Astrocyte (in vitro differentiated cells and primary cell): ENCODE measurements at regions not wholly inside any gene's neighbourhood (a gene's known extent, or its start where the extent isn't known, plus 50 kb on each side); places are given as distances from the start of the nearest gene placed in this dataset.

Source experiments
- DNase-seq: peaks from one replicate; pipeline ENCODE4 v3.0.0-alpha.2; 2010; ENCODE audit warnings: low read depth
- FAIRE-seq: peaks from 2 replicates; lab custom pipeline; 2011; peaks lifted over from hg19 to GRCh38; lab: Jason Lieb, UNC
- H2AFZ ChIP-seq: 2 replicates; pipeline ENCODE4 v1.6.0; 2012; ENCODE audit warnings: low read depth, low read length, inconsistent platforms
- H3K27ac ChIP-seq: 2 replicates; pipeline ENCODE4 v1.5.1; 2011; ENCODE audit warnings: low read depth, low read length, inconsistent platforms
- H3K27me3 ChIP-seq: 2 replicates; pipeline ENCODE4 v1.6.0; 2011; ENCODE audit warnings: low read length, inconsistent platforms; ENCODE audit not compliant: insufficient read depth
- H3K36me3 ChIP-seq: 2 replicates; pipeline ENCODE4 v1.5.1; 2011; ENCODE audit warnings: low read length, inconsistent platforms; ENCODE audit not compliant: insufficient read depth
- H3K4me1 ChIP-seq: 2 replicates; pipeline ENCODE4 v1.5.1; 2011; ENCODE audit warnings: low read length, inconsistent platforms; ENCODE audit not compliant: insufficient read depth
- H3K4me2 ChIP-seq: 2 replicates; pipeline ENCODE4 v1.6.0; 2012; ENCODE audit warnings: low read length, inconsistent platforms
- H3K4me3 ChIP-seq: 2 replicates; pipeline ENCODE4 v1.5.1; 2011; ENCODE audit warnings: low read depth, mild to moderate bottlenecking, low read length, inconsistent platforms; ENCODE audit not compliant: insufficient read depth
- H3K79me2 ChIP-seq: 2 replicates; pipeline ENCODE4 v1.6.0; 2012; ENCODE audit warnings: mild to moderate bottlenecking, low read length, inconsistent platforms; ENCODE audit not compliant: insufficient read depth
- H3K9ac ChIP-seq: 2 replicates; pipeline ENCODE4 v1.6.0; 2012; ENCODE audit warnings: mild to moderate bottlenecking, low read length, inconsistent platforms
- H3K9me3 ChIP-seq: 2 replicates; pipeline ENCODE4 v1.5.1; 2012; ENCODE audit warnings: low read depth, mild to moderate bottlenecking, low read length, inconsistent platforms; ENCODE audit not compliant: insufficient read depth
- H4K20me1 ChIP-seq: 2 replicates; pipeline ENCODE4 v1.6.0; 2012; ENCODE audit warnings: low read length, inconsistent platforms; ENCODE audit not compliant: insufficient read depth
- H3K27ac Mint-ChIP-seq: one replicate; pipeline ENCODE4 v1.8.0; 2021; ENCODE audit warnings: mild to moderate bottlenecking, mixed read lengths; ENCODE audit not compliant: unreplicated experiment
- H3K27me3 Mint-ChIP-seq: one replicate; pipeline ENCODE4 v1.8.0; 2021; ENCODE audit warnings: low read depth, mixed read lengths; ENCODE audit not compliant: unreplicated experiment
- H3K36me3 Mint-ChIP-seq: one replicate; pipeline ENCODE4 v1.8.0; 2021; ENCODE audit warnings: low read depth, mixed read lengths; ENCODE audit not compliant: unreplicated experiment
- H3K4me1 Mint-ChIP-seq: one replicate; pipeline ENCODE4 v1.8.0; 2021; ENCODE audit warnings: low read depth, mixed read lengths; ENCODE audit not compliant: unreplicated experiment
- H3K4me3 Mint-ChIP-seq: one replicate; pipeline ENCODE4 v1.8.0; 2021; ENCODE audit warnings: mild to moderate bottlenecking, moderate library complexity, mixed read lengths; ENCODE audit not compliant: unreplicated experiment
- H3K9me3 Mint-ChIP-seq: one replicate; pipeline ENCODE4 v1.8.0; 2021; ENCODE audit warnings: mild to moderate bottlenecking, mixed read lengths; ENCODE audit not compliant: unreplicated experiment
- EZH2 ChIP-seq: IDR thresholded peaks from 2 replicates; pipeline ENCODE4 v1.6.1; 2012; ENCODE audit warnings: mild to moderate bottlenecking, low read length, inconsistent platforms; ENCODE audit not compliant: insufficient read depth
- TF ChIP-seq, protein P1 (sequence below): IDR thresholded peaks from 2 replicates; pipeline ENCODE4 v1.5.1; 2011; ENCODE audit warnings: low read depth, mild to moderate bottlenecking, inconsistent platforms, low read length, moderate library complexity; ENCODE audit not compliant: insufficient read depth

DNA sequence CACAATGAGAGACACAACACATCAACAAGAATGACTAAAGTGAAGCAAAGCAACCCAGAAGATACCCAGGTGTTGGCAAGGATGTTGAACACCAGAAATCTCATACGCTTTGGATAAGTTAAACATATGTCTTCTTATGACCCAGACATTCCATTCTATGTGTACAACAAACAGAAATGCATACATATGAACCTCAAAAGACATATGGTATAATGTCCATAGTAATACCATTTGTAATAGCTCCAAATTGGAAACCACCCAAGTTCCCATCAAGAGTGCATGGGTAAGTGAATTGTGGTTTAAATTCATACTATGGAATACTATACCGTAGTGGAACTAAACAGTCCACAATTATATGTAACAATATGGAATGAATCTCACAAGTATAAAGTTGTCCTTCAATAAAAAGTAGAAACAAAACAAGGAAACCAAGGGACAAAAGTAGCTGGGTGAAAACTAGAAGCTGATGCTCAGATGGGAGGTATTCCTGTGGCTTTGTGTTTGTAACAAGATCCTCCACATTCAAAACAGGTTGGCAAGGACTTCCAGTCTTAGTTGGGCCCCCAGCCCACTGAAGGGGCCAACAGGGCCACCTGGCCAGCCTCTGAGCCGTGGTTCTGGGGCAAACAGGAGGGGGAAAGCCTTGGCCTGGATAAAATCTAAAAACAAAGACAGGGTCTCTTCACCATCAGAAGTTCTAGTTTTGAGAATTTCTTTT is 171.8 kb upstream of the PITX1 start:
- Histone ChIP-seq H3K36me3 (no peaks in the 10 kb centered on the region), H3K4me1 (peaks cover 31% of the 10 kb centered on the region), H3K27me3 (no peaks in the 10 kb centered on the region), H3K9me3 (peaks cover 3% of the 10 kb centered on the region), H3K79me2 (no peaks in the 10 kb centered on the region), H3K27ac (no peak overlapping the region), H4K20me1 (no peaks in the 10 kb centered on the region), H3K9ac (no peak overlapping the region), H3K4me3 (no peak overlapping the region), H2AFZ (no peak overlapping the region), H3K4me2 (no peak overlapping the region)
- Mint-ChIP-seq H3K4me1 (peaks cover 13% of the 10 kb centered on the region), H3K27ac (no peak overlapping the region), H3K9me3 (peaks cover 6% of the 10 kb centered on the region), H3K36me3 (no peaks in the 10 kb centered on the region), H3K4me3 (no peak overlapping the region), H3K27me3 (no peaks in the 10 kb centered on the region)
- peak; percentile 26 for DNase-seq
- no peak for TF ChIP-seq EZH2
- TF ChIP-seq, protein P1, sequence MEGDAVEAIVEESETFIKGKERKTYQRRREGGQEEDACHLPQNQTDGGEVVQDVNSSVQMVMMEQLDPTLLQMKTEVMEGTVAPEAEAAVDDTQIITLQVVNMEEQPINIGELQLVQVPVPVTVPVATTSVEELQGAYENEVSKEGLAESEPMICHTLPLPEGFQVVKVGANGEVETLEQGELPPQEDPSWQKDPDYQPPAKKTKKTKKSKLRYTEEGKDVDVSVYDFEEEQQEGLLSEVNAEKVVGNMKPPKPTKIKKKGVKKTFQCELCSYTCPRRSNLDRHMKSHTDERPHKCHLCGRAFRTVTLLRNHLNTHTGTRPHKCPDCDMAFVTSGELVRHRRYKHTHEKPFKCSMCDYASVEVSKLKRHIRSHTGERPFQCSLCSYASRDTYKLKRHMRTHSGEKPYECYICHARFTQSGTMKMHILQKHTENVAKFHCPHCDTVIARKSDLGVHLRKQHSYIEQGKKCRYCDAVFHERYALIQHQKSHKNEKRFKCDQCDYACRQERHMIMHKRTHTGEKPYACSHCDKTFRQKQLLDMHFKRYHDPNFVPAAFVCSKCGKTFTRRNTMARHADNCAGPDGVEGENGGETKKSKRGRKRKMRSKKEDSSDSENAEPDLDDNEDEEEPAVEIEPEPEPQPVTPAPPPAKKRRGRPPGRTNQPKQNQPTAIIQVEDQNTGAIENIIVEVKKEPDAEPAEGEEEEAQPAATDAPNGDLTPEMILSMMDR, result no peak
- peak; percentile 17 for FAIRE-seq

DNA sequence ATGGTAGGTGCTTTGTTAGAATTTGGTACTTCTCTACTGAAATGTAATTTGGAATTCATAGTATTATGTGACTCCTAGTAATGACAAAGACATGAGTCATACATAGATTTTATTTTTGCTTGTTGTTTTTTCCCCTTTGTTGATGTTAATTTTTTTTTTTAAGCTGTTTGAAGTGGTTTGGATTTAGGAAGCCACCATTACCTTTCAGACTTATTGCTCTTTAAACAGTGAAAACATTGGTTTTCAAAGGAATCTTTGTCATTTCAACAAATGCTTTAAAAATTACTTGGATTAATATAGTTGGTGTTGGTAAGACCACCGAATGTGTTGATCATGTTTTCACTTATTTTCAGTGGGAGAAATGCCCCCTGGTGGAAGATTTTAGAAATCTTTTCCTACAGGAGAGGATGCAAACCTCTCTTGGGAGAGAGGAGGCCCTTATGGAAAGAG is 170.1 kb upstream of the PITX1 start:
- no peaks in the 10 kb centered on the region for H3K79me2 ChIP-seq
- no peak overlapping the region for H3K4me3 Mint-ChIP-seq
- peaks cover 3% of the 10 kb centered on the region for H3K9me3 ChIP-seq
- peak overlapping the region; percentile 5 for H3K27ac ChIP-seq
- H3K9ac ChIP-seq, result no peak overlapping the region
- H3K4me1 ChIP-seq, result peaks cover 15% of the 10 kb centered on the region
- no peak overlapping the region for H3K27ac Mint-ChIP-seq
- H3K4me3 ChIP-seq, result no peak overlapping the region
- no peaks in the 10 kb centered on the region for H3K36me3 ChIP-seq
- H3K27me3 ChIP-seq, result no peaks in the 10 kb centered on the region
- no peak for TF ChIP-seq EZH2
- TF ChIP-seq, protein P1, result peak; percentile 43
- peak; percentile 19 for DNase-seq
- peaks cover 6% of the 10 kb centered on the region for H3K27me3 Mint-ChIP-seq
- FAIRE-seq, result no peak
- H3K9me3 Mint-ChIP-seq, result peaks cover 6% of the 10 kb centered on the region
- peak overlapping the region; percentile 36 for H3K4me2 ChIP-seq
- H3K36me3 Mint-ChIP-seq, result no peaks in the 10 kb centered on the region
- peak overlapping the region; percentile 12 for H2AFZ ChIP-seq
- peaks cover 10% of the 10 kb centered on the region for H3K4me1 Mint-ChIP-seq
- H4K20me1 ChIP-seq, result no peaks in the 10 kb centered on the region

DNA sequence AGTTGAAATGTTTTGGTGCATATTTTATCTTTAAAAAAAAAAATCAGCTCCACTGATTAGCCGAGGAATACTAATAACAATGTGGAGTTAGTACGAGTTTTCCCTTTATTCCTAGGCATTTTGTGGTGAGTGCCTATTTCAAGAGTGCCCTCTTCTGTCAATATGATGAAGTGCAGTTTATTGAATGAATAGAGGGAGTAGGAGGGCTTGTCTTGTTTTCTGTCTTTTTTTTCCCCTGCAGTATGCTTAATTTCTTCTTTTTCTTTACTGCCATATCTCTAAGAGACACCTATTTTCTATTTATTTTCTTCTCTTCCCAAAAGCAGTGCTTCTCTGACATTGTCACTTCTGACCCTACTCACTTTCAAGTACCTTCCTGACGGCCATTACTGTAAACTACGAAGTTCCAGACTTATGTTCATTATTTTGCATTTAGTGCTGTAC is 169.6 kb upstream of the PITX1 start:
- peaks cover 9% of the 10 kb centered on the region for H3K27me3 Mint-ChIP-seq
- H3K4me2 ChIP-seq, result peak overlapping the region; percentile 36
- H3K9ac ChIP-seq, result no peak overlapping the region
- peaks cover 4% of the 10 kb centered on the region for H3K4me1 Mint-ChIP-seq
- no peaks in the 10 kb centered on the region for H3K36me3 Mint-ChIP-seq
- H3K4me3 Mint-ChIP-seq, result no peak overlapping the region
- H3K36me3 ChIP-seq, result no peaks in the 10 kb centered on the region
- no peaks in the 10 kb centered on the region for H4K20me1 ChIP-seq
- H3K4me1 ChIP-seq, result peaks cover 10% of the 10 kb centered on the region
- H3K79me2 ChIP-seq, result no peaks in the 10 kb centered on the region
- TF ChIP-seq, protein P1, result peak; percentile 34
- TF ChIP-seq EZH2, result no peak
- no peaks in the 10 kb centered on the region for H3K27me3 ChIP-seq
- no peak overlapping the region for H3K27ac Mint-ChIP-seq
- H2AFZ ChIP-seq, result peak overlapping the region; percentile 12
- DNase-seq (no peak), FAIRE-seq (no peak)
- no peak overlapping the region for H3K4me3 ChIP-seq
- H3K9me3 Mint-ChIP-seq, result peaks cover 6% of the 10 kb centered on the region
- peaks cover 3% of the 10 kb centered on the region for H3K9me3 ChIP-seq
- H3K27ac ChIP-seq, result peak overlapping the region; percentile 5
